ENCODE measurements at regions not wholly inside any gene's neighbourhood (a gene's known extent, or its start where the extent isn't known, plus 50 kb on each side); places are given as distances from the start of the nearest gene placed in this dataset.

DNA sequence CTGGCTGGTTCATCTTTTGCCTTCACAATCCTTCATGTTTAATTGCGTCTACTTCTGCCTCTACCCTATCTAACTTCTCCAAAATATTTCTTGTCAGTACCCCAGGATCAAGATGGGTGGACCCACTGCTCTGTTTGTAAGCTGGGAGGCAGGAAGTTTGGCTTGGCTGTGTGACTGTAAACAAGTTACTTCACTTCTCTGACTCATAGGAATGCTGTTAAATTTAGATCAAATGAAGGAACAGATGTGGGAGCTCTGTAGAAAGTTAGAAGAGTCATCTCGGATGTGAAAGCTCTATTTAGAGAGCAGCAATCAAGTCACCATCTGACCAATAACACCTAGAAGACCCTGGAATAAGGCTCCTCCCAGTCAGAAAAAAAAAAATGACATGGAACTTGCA is 55.2 kb upstream of the MRTFB start:
- TF ChIP-seq POLR2AphosphoS5 (IDR thresholded peaks at IDR 0.05; ENCODE audit: borderline replicate concordance, low read depth, low read length) = no peak
- TF ChIP-seq EZH2 (IDR thresholded peaks at IDR 0.05) = no peak
- no peak for TF ChIP-seq FOXP2 (optimal IDR thresholded peaks at IDR 0.05; ENCODE audit: control extremely low read depth, extremely low read length, insufficient read depth)

All from SK-N-MC (cell line).